GM19467 (cell line): ENCODE measurements at regions not wholly inside any gene's neighbourhood (a gene's known extent, or its start where the extent isn't known, plus 50 kb on each side); places are given as distances from the start of the nearest gene placed in this dataset.
"Not testable (repeated sequence)": the region's sequence is repeated elsewhere in the genome, so short reads cannot be mapped to it uniquely, and the experiment has no call there.

Experiments
- ATAC-seq: cut with Tn5 transposase; IDR thresholded peaks from one replicate; pipeline ENCODE4 v1.9.1; 2021; ENCODE audit warnings: mild to moderate bottlenecking, moderate library complexity; ENCODE audit not compliant: unreplicated experiment

DNA sequence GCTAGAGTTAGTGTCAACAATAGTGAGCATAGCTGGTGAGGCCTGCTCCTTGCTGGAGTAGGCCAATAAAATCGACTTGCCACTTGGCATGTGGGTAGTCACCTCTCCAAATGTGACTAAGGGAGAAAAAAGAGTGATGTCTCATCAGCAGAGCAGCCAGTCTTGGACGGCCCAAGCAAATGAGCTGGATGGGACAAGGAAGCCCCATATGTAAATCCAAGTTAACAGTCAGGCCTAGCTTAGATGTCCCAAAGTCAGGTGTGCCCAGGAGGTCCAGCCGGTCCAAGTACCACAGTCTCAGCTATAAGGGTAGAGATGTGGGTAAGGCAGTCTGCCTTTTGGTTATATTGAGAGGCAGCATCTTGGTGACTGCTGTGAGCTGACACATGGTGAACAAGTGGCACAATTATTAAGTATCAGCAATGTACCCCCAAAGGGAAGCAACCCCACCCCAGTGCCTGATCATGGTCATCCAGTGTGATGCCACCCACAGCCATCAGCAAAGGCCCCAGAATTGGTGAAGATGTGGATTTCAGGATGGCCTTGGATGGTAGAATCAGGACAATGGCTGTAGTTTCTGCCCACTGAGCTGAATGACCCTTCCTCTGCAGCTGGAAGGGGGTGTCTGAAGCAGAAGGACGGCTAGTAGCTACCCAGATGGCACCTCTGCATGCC is 83.4 kb downstream of the TNFRSF13B start:
- ATAC-seq: no peak

DNA sequence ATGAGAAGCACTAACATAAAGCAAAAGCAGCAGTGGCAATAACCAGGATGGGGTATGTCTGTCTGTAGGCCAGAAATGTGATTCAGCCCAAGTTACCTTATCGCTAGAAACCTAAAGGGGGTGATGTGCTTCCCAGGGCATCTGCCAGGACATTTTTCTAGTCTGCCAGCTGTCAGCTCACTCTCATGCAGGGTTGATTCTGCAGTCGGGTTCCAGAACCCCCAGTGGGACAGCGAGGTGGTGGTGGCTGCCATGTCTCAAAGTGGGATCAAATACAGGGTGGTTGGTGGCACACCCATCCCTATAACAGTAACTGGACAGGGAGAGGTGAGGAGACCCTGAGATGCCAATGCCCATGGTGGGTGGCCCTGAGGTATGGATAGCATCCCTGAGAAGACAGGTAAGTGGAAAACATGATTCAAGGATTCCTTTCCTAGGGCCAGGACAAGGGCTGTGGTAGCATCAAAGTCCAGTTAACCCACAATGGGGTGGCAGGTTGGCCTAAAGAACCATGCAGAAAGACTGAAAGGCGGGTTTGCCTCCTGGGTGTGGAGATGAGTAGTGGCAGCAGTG is 84.3 kb downstream of the TNFRSF13B start:
- no peak for ATAC-seq

DNA sequence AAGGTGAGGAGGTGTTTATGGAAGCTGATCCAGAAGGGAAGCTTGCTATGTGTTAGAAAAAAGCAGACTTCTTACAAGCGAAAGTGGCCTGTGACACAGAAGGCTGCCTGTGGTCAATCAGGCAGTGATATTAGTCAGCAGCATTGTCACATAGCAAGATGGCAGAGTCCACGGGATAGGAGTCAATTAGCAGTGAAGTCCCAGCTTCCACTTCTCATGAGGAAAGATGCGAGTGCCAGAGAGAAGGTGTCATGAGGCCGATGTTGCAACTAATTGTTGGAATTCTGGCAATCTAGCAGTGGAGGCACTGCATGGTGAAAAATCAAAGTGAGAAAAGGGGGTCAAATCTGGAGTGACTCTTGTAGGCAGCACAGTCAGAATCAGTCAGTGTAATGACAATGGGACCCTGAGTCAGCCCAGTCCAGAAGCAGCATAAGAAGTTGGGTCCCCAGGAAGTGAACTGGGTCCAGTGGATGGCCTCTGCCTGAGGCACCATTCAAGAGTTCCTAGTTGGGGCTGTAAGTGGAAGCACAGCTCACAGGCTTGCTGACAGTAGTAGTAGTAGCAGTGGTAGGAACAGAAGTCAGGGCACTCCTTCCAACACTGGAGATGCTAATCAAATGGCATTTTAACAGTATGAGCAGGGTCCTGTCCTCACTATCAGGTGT is 85.1 kb downstream of the TNFRSF13B start:
- ATAC-seq: peak; percentile 50

DNA sequence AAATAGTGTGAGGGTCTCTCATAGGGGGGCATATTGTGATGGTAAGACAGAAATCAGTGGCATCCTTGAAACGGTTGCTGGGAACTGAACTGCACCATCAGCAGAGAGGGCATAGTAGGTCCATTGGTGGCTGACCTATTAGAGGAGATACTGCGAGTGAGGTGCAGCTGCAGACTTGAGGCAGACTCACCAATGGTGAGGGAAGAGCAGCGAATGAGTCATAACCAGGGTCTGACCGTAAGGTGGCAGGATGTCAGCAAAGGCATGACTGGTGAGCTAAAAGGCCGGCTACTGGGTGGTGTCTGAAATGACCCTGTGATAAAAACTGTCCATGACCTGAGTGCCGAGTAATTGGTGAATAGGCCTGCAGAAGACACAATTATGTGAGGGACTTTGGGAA is 86.7 kb downstream of the TNFRSF13B start:
- ATAC-seq: not testable (repeated sequence)

DNA sequence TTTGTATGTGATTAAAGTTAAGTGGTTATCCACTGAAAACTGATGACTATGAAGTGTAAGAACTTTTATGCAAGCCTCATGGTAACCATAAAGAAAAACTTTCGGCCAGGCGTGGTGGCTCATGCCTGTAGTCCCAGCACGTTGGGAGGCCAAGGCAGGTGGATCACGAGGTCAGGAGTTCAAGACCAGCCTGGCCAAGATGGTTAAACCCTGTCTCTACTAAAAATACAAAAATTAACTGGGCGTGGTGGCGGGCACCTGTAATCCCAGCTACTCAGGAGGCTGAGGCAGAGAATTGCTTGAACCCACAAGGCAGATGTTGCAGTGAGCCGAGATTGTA is 89.0 kb downstream of the TNFRSF13B start:
- ATAC-seq: not testable (repeated sequence)

DNA sequence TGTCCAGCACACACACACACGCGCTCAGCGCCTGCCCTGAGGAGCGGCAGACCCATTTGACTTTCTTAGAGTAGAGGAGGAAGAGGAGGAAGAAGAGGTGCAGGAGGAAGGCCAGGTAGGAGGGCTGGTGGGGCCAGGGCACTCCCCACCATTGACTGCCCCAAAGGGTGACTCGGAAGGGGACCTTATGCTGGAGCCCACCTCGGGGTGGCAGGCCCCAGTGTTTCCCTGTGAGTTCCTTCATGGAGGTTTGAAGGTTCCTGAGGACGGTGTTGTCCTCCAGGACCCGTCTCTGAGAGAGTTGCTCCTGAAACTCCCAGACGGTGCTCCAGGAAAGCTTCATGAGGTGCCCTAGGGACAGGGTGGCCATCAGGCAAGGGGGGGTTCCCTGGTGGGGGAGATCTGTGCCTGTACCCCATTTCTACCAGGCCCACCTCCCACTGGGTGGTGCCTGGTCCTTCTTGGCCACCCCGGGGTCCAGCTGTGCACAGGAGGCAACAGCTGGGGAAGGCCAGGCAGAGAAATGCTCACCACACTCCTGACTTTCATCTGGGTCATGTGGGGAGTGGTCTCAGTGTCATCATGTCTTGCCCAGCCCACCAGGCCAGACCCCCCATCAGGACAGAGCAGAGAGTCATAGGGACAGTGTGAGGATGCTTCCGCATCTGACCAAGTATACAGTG is 89.5 kb downstream of the TNFRSF13B start:
- no peak for ATAC-seq

DNA sequence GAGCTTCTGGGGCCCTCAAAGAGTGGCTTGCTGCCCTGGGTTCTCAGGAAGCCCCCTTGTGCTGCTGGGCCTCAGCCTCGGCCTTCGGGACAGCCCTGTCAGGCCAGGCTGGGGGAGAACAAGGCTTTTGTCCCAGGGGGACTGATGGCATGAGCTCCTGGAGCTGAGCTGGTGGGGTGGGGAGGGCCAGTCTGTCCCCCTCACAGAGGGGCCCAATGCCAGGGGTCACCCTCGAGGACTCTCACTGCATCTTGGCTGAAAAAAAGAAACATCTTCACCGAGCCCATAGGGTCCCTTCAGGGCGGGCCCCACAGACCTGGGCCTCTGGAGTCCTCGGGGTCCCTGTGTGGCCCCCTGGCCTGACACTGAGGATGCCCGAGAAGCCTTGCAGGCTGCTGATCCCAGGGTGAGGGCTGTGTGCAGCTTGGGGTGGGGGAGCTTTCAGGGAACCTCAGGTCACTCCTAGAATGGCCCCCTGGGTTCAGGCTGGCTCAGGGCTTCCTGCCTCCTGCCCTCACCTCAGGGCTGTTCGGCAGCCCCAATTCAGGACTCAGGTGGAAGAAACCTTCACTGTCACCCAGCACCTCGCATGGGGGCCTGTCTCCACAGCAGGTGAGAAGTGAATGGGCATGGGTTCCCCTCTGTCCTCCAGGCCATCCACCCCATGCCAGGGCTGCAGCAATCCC is 90.5 kb downstream of the TNFRSF13B start:
- ATAC-seq: no peak

DNA sequence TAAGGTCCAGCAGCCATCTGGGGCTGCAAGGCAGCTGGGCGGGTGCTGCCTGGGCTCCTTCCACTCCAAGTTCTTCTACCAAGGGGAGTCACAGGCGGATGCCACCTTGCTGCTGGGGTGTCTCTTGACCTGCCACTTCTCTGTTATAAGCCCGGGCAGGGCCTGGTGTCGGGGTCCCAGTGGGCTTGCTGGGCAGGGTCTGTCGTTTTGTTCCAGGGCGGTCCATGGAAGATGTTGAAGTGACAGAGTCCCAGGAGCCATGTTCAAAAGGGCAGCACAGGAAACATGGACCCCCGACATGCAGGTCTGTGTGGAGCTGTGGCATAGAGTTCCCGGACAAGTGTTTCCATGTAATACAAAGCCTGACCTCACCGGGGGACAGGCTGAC is 91.1 kb downstream of the TNFRSF13B start:
- ATAC-seq: no peak

DNA sequence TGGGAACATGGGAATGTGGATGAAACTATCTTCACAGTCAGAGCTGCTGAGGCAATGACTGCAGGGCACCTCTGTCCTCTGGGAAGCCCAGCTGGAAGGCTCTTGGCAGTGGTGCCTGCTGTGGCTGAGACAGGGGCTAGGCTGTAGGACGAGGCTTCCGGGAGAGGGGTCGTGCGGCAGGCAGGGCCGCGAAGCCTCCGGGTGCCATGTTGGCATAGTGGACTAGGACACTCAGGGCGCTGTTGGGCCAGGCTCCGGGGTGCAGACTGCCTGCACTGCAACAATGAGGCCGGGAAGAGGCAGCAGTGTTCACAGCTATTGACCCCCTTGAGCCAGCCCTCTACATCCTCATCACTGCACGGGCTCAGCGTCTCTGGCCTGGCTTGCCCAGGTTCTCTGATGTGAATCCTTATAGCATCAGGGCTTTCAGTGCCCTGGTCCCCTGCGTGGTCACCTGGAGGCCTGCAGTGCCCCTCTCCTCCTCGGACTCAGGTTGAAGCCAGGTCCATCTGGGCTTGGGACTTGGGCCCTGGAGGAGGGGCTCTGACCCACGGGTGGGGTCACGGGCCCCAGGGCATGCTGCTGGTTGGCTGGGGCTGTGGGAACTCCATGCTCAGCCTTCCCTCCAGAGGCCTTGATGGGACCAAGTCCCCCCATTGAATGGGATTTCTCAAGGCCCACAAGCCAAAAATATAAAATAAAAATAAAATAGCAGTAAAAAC is 91.6 kb downstream of the TNFRSF13B start:
- ATAC-seq: no peak

DNA sequence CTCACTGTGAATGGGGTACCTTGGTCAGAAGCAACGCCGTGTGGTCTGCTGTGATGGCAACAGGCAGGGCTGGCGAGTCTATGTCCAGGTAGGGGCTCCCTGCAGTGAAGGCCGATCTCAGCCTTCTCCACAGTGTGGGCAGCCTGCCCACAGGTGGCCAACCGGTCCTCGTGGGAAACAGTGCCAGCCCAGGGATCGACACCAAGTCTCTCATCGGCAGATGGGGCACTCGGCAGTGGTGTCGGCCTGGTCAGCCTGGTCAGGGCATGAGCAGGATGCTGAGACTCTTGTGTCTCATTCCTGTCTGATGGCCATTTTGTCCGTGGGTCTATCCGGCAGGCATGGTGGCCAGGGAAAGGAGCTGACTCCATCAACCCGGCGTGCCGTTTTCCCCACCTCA is 92.2 kb downstream of the TNFRSF13B start:
- ATAC-seq: no peak

DNA sequence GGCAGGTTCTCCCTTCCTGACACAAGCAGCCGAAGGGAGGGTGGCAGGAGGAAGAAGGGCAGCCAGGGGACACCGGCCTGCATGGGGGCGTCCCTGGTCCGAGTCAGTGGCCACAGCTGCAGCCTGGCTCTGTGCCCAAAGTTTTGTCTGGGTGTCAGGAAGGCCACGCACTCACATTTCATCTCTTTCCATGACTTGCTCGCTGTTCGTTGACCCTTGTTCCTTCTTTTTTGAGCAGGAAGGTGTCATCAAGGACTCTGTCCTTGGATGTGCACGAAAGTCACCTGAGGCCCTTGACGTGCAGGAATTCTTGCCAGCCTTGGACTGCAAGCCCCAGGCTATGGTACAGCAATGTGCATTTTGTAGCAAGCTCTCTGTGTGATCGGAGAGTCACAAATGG is 93.3 kb downstream of the TNFRSF13B start:
- ATAC-seq: no peak

DNA sequence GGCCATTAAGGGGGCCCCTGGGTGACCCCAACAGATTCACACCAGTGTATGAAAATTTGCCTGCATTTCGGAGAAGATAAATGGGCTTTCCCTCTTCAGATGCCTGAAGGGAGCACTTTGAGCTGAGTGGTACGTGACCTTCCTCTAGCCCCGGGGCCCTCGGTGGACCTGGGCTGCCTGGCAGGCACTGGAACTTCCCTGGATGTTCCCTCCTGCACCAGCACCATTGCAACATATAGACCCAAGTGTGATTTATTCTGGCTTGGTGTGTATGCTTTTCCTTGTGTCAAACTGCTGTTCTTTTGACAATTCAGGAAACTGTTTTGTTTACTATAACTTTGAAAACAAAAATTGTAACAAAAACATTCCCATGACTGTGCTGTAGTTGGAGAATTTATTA is 93.8 kb downstream of the TNFRSF13B start:
- no peak for ATAC-seq

DNA sequence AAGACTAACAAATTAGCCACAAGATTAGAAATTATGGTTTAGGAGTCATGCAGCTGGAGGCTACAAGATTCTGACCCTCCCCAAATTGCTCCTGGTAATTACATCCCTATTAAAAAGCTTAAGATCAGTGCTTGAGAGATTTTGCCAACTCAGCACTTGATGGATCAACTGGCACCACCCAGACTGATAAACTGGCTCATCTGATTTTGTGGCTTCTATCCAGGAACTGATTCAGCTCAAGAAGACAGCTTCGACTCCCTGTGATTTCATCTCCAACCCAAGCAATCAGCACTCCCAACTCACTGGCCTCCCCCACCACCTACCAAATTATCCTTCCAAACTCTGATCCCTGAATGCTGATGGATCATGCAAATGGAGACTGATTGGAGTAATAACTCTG is 94.8 kb downstream of the TNFRSF13B start:
- ATAC-seq: no peak

DNA sequence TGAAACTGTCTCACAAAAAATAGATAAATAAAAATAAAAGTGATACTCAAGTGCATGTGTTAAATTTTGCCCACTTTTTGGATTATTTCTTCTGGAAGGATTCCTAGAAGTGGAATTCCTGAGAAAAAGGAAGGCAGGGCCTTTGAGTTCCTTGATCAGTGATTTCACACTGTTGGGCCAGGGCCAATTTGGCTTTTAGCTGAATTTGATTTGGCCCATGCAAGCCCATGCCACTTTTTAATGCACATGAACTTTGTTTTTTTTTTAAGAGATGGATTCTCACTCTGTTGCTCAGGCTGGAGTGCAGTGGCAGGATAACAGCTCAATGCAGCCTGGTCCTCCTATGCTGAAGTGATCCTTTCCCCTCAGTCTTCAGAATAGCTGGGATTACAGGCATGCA is 96.3 kb downstream of the TNFRSF13B start:
- ATAC-seq: no peak

DNA sequence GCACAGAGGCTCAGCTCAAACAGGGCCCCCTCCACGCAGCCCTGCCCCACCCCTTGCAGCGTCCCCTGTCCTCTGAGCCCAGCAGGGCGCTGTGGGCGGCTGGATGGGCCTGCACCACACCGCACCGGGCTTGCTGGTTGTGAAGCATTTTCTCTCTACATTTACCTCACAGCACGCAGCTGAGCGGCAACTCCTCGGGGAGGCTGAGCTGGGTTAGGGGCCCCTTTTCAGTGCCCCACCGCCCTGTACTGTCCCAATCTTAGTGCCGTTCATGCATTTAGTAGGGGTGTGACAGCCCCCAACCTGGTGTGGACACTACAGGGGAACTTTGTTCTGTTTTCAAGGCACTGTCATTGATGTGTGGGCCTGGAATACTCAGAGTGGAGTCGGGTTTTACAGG is 97.7 kb downstream of the TNFRSF13B start:
- not testable (repeated sequence) for ATAC-seq

DNA sequence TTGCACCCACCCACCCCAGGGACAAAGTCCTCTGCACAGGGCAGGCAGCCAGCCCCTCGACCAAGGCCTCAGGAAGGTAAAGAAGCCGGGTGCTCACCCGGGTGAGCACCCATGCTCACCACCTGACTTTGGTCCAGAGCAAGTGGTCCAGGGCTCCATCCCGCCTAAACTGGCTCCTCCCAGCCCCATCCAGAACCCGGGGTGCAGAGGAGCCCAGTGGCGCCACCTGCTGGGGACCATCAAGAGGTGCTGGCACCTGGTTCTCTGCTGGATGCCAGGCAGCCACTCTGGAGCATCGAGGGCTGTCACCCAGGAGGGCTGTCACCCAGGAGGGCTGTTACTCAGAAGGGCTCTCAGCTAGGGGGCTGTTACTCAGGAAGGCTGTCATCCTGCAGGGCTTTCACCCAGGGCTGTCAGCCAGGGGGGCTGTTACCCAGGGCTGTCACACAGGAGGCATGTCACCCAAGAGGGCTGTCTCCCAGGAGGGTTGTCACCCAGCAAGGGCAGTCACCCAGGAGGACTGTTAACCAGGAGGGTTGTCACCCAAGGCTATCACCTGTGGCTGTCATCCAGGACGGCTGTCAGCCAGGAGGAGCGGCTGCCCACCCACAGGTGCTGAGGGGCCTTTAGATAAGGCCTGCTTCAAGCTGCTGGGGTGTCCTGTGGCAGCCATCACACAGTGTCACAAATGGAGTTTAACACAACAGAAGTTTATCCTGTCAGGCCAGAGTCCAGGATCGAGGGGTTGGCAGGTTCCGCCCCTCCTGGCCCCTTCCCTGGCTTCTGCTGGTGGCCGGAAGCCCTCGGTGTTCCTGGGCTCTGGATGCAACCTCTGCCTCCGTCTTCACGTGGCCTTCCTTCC is 98.5 kb downstream of the TNFRSF13B start:
- ATAC-seq: no peak

DNA sequence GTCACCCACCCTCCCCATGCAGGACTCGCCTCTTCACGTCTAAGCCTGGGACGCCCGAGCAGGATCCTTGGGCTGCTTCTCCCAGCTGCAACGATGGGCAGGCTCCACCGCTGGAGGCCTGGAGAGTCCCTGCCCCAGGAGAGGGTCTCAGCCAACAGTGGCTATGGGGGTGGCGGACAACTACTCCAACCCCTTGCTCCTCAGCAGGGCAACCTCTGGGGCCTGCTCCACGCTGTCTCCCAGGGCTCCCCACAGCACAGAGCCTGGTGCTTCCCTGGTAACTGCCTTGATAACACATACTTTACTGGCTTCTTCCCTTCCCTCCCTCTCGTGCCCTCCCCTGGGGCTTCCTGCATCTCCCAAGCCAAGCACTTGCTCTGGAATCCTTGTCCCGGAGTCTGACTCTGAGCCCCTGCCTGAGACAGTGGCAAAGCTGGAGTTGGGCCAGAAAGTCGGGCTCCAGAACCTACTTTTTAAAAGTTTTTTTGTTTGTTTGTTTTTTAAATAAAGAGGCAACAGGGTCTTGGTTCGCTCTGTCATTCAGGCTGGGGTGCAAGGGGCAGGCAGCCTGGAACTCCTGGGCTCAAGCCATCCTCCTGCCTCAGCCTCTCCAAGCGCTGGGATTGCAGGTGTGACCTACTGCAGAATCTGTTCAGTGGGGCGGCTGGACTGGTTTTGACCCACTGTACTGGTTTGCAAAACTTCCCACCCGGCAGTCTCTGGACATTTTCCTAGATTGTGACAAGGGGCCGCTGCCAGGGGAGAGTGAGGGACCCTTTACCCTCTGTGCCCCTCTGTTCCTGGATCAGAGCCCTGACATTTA is 99.4 kb downstream of the TNFRSF13B start:
- no peak for ATAC-seq

DNA sequence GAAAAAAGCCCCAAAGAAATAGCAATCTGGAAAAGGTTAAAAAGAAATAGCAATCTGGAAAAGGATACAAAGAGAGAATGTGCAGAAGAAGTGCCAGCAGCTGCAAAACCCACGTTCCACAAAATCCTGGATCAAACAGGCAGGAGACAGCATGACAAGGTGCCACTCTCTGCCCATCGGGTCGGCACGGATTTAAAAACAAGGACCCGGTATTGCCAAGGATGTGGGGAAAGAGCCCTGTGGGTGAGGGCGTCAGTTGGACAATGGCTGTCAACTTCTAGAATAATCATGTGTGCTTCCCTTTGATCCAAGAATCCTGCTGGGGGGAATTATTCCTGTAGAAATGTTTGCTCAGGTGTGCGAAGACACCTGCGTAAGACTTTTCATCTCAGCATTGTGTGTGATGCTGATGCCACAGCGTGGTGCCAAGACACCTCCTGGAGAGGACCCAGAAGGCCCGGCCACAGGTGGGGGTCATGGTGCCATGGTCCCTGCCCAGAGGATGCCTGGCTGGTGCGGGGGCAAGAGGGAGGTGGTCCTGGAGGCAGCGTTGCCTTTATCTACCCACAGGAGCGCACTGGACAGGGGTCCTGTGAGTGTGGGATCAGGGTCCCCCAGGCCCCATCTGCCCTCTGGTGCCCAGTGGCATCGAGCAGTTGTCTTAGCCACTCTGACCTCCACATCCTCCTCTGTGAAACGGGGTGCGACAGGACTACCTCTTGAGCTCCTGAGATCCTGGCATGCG is 100.3 kb downstream of the TNFRSF13B start:
- not testable (repeated sequence) for ATAC-seq
